PC-3 (cell line): ENCODE measurements at regions not wholly inside any gene's neighbourhood (a gene's known extent, or its start where the extent isn't known, plus 50 kb on each side); places are given as distances from the start of the nearest gene placed in this dataset.

ENCODE experiments used
- ATAC-seq: fragments of 200-7000 bp; cut with Tn5 transposase; 2 replicates; pipeline ENCODE4 v1.9.1; 2020; ENCODE audit warnings: mild to moderate bottlenecking, moderate library complexity
- BruUV-seq: library from RNA; stranded (reverse); fragments of 400-500 nt; replicated peaks from 2 replicates; lab custom pipeline; 2021; lab: Mats Ljungman, UMichigan
- CTCF ChIA-PET: fragments of 300-600 bp; sonication (Branson Sonifier 250); formaldehyde crosslinking; loops from one replicate; lab custom pipeline; 2022; ENCODE audit warnings: antibody characterized with exemption; lab: Charles Lee
- POLR2A ChIA-PET: fragments of 300-600 bp; sonication (Branson Sonifier 250); formaldehyde crosslinking; loops from one replicate; lab custom pipeline; 2022; ENCODE audit warnings: antibody characterized with exemption; ENCODE audit not compliant: unreplicated experiment; lab: Charles Lee
- DNase-seq: peaks from one replicate; pipeline ENCODE4 v3.0.0-alpha.2; 2015
- H2AFZ ChIP-seq: fragments of 300-600 bp; sonication (generic); 2 replicates; pipeline ENCODE4 v1.6.0; 2016; ENCODE audit warnings: antibody characterized with exemption, low read length
- H3F3A ChIP-seq: fragments of 300-600 bp; sonication (generic); one replicate; pipeline ENCODE4 v1.6.0; 2017; ENCODE audit warnings: antibody characterized with exemption, low read length, control low read depth, mild to moderate bottlenecking; ENCODE audit not compliant: unreplicated experiment
- H3K27ac ChIP-seq: fragments of 300-600 bp; sonication (generic); 2 replicates; pipeline ENCODE4 v1.5.1; 2016; ENCODE audit warnings: mild to moderate bottlenecking, low read length
- H3K27me3 ChIP-seq: fragments of 300-600 bp; sonication (generic); 2 replicates; pipeline ENCODE4 v1.6.1; 2016; ENCODE audit warnings: low read length, mixed read lengths
- H3K36me3 ChIP-seq: fragments of 300-600 bp; sonication (generic); 2 replicates; pipeline ENCODE4 v1.6.1; 2016; ENCODE audit warnings: low read depth, mixed run types, low read length, mixed read lengths
- H3K4me1 ChIP-seq: fragments of 300-600 bp; sonication (generic); 2 replicates; pipeline ENCODE4 v1.5.1; 2016; ENCODE audit warnings: low read length; ENCODE audit not compliant: insufficient read depth
- H3K4me2 ChIP-seq: fragments of 300-600 bp; sonication (generic); 2 replicates; pipeline ENCODE4 v1.6.0; 2016; ENCODE audit warnings: low read length
- H3K4me3 ChIP-seq: fragments of 300-600 bp; sonication (generic); 2 replicates; pipeline ENCODE4 v1.5.1; 2016; ENCODE audit warnings: mild to moderate bottlenecking, low read length, mixed read lengths
- H3K79me2 ChIP-seq: fragments of 300-600 bp; sonication (generic); 2 replicates; pipeline ENCODE4 v1.6.1; 2017; ENCODE audit warnings: low read length, mixed read lengths
- H3K9ac ChIP-seq: fragments of 300-600 bp; sonication (generic); 2 replicates; pipeline ENCODE4 v1.6.0; 2016; ENCODE audit warnings: mild to moderate bottlenecking, low read length
- H3K9me2 ChIP-seq: fragments of 300-600 bp; sonication (generic); replicated peaks from 2 replicates; pipeline ENCODE4 v1.6.1; 2016; ENCODE audit warnings: mixed run types, low read length, mixed read lengths
- H3K9me3 ChIP-seq: fragments of 300-600 bp; sonication (generic); 2 replicates; pipeline ENCODE4 v1.6.1; 2016; ENCODE audit warnings: low read length, mixed read lengths
- H4K20me1 ChIP-seq: fragments of 300-600 bp; sonication (generic); 2 replicates; pipeline ENCODE4 v1.6.1; 2016; ENCODE audit warnings: low read length, mixed read lengths
- CTCF ChIP-seq: fragments of 300-600 bp; sonication (generic); conservative IDR thresholded peaks from 2 replicates; pipeline ENCODE4 v1.5.1; 2017; ENCODE audit warnings: antibody characterized with exemption, low read depth, mild to moderate bottlenecking, low read length
- EZH2 ChIP-seq: fragments of 300-600 bp; sonication (generic); IDR thresholded peaks from one replicate; pipeline ENCODE4 v1.6.1; 2017; ENCODE audit warnings: antibody characterized with exemption, mild to moderate bottlenecking, low read length; ENCODE audit not compliant: unreplicated experiment
- EZH2phosphoT487 ChIP-seq: fragments of 300-600 bp; sonication (generic); IDR thresholded peaks from 2 replicates; pipeline ENCODE4 v1.6.1; 2018; ENCODE audit warnings: mild to moderate bottlenecking, antibody characterized with exemption, low read length, borderline replicate concordance
- intact Hi-C: fragments of 100-400 bp; cut with micrococcal nuclease; formaldehyde crosslinking; loops from 2 replicates; pipeline ENCODE4 v1.9.0; 2023

- Histone ChIP-seq H3K4me2 (no peak overlapping the region), H4K20me1 (no peaks in the 10 kb centered on the region), H3K9me2 (no peaks in the 10 kb centered on the region), H3K79me2 (no peaks in the 10 kb centered on the region), H3K27ac (no peak overlapping the region), H3K36me3 (no peaks in the 10 kb centered on the region), H3K9me3 (no peaks in the 10 kb centered on the region), H2AFZ (no peak overlapping the region), H3F3A (no peaks in the 10 kb centered on the region), H3K4me3 (no peak overlapping the region), H3K9ac (no peak overlapping the region), H3K27me3 (no peaks in the 10 kb centered on the region), H3K4me1 (no peaks in the 10 kb centered on the region)
- ChIA-PET POLR2A (no interaction called here), CTCF (no interaction called here)
- BruUV-seq: no TSS peak
- intact Hi-C loops: no loop called here
- ATAC-seq (no peak), DNase-seq (no peak)
- no peak for TF ChIP-seq EZH2phosphoT487
- TF ChIP-seq CTCF: no peak
- TF ChIP-seq EZH2: no peak
These were observed 377.3 kb upstream of the KLF12 start for GRCh38 chr13:74511523-74511922.

- Histone ChIP-seq H3K36me3 (no peaks in the 10 kb centered on the region), H3K4me1 (no peaks in the 10 kb centered on the region), H3K9ac (no peak overlapping the region), H4K20me1 (no peaks in the 10 kb centered on the region), H3K9me3 (no peaks in the 10 kb centered on the region), H3K4me2 (no peak overlapping the region), H3K79me2 (no peaks in the 10 kb centered on the region), H3K27ac (no peak overlapping the region), H3K4me3 (no peak overlapping the region), H3K27me3 (no peaks in the 10 kb centered on the region), H3F3A (no peaks in the 10 kb centered on the region), H2AFZ (no peak overlapping the region), H3K9me2 (no peaks in the 10 kb centered on the region)
- ATAC-seq: no peak
- no TSS peak for BruUV-seq
- intact Hi-C loops: no loop called here
- ChIA-PET POLR2A (no interaction called here), CTCF (interaction anchor here (0.6 kb wide), 1 partner anchor 362 kb away, joined by 3 read pairs; no protein-coding TSS in a partner anchor)
- no peak for DNase-seq
- TF ChIP-seq CTCF (no peak), EZH2phosphoT487 (no peak), EZH2 (no peak)
These were observed 353.0 kb upstream of the KLF12 start for GRCh38 chr13:74487091-74487722.

GRCh38 chr13:74485757-74486156 is 351.6 kb upstream of the KLF12 start:
- H3K36me3 ChIP-seq: no peaks in the 10 kb centered on the region
- H3K9me2 ChIP-seq: no peaks in the 10 kb centered on the region
- BruUV-seq: no TSS peak
- H3K27me3 ChIP-seq: no peaks in the 10 kb centered on the region
- H3K79me2 ChIP-seq: no peaks in the 10 kb centered on the region
- no peak overlapping the region for H2AFZ ChIP-seq
- H3K27ac ChIP-seq: no peak overlapping the region
- no peaks in the 10 kb centered on the region for H4K20me1 ChIP-seq
- ATAC-seq (no peak), DNase-seq (no peak)
- H3K4me3 ChIP-seq: no peak overlapping the region
- no peaks in the 10 kb centered on the region for H3F3A ChIP-seq
- no peak overlapping the region for H3K4me2 ChIP-seq
- H3K4me1 ChIP-seq: no peaks in the 10 kb centered on the region
- CTCF ChIA-PET: no interaction called here
- no peak for TF ChIP-seq EZH2
- TF ChIP-seq CTCF: no peak
- no peak for TF ChIP-seq EZH2phosphoT487
- intact Hi-C loops: no loop called here
- no peaks in the 10 kb centered on the region for H3K9me3 ChIP-seq
- no peak overlapping the region for H3K9ac ChIP-seq
- POLR2A ChIA-PET: no interaction called here
